ENCODE measurements at regions not wholly inside any gene's neighbourhood (a gene's known extent, or its start where the extent isn't known, plus 50 kb on each side); places are given as distances from the start of the nearest gene placed in this dataset.
A peak's percentile ranks its signal among the peaks of the same experiment; 100 is the strongest.

DNA sequence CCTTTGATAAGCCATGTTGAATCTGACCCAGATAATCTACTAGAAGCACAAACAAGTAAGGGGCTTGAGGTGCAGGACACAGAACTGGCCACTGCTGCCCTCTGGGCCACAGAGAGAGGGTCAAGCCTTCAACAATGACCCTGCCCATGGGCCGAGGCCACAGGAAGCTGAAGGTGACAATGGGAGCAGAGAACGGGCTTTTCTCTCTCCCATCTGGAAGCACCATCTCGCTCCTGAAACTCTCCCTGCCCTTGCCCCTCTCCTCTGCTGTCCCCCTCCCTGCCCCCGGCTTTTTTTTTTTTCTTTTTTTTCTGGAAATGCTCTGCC, 133.1 kb upstream of the DUSP10 start:
- no peak for ATAC-seq
- no peak for TF ChIP-seq ARNTL (CRISPR knock-in tag; IDR thresholded peaks at IDR 0.05; ENCODE audit: borderline replicate concordance, low read depth)
- no peak for TF ChIP-seq GLIS3 (CRISPR knock-in tag; IDR thresholded peaks at IDR 0.05)
- TF ChIP-seq, protein P1, sequence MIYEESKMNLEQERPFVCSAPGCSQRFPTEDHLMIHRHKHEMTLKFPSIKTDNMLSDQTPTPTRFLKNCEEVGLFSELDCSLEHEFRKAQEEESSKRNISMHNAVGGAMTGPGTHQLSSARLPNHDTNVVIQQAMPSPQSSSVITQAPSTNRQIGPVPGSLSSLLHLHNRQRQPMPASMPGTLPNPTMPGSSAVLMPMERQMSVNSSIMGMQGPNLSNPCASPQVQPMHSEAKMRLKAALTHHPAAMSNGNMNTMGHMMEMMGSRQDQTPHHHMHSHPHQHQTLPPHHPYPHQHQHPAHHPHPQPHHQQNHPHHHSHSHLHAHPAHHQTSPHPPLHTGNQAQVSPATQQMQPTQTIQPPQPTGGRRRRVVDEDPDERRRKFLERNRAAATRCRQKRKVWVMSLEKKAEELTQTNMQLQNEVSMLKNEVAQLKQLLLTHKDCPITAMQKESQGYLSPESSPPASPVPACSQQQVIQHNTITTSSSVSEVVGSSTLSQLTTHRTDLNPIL (CRISPR knock-in tag; IDR thresholded peaks at IDR 0.05; ENCODE audit: low read depth), result no peak
- no peak for TF ChIP-seq ESRRG (CRISPR knock-in tag; IDR thresholded peaks at IDR 0.05)
- TF ChIP-seq TCF4 (CRISPR knock-in tag; IDR thresholded peaks at IDR 0.05; ENCODE audit: borderline replicate concordance), result no peak
- no peak for TF ChIP-seq ZC3H10 (CRISPR knock-in tag; IDR thresholded peaks at IDR 0.05)
- TF ChIP-seq SNAI2 (CRISPR knock-in tag; IDR thresholded peaks at IDR 0.05), result no peak
- TF ChIP-seq ZFP30 (CRISPR knock-in tag; IDR thresholded peaks at IDR 0.05), result no peak
- no peak for TF ChIP-seq ZNF8 (CRISPR knock-in tag; IDR thresholded peaks at IDR 0.05)
- no peak for TF ChIP-seq ZNF565 (CRISPR knock-in tag; conservative IDR thresholded peaks at IDR 0.05; ENCODE audit: low read depth)
- no peak for TF ChIP-seq OSR1 (CRISPR knock-in tag; IDR thresholded peaks at IDR 0.05)
- TF ChIP-seq BACH2 (CRISPR knock-in tag; IDR thresholded peaks at IDR 0.05; ENCODE audit: borderline replicate concordance), result no peak

DNA sequence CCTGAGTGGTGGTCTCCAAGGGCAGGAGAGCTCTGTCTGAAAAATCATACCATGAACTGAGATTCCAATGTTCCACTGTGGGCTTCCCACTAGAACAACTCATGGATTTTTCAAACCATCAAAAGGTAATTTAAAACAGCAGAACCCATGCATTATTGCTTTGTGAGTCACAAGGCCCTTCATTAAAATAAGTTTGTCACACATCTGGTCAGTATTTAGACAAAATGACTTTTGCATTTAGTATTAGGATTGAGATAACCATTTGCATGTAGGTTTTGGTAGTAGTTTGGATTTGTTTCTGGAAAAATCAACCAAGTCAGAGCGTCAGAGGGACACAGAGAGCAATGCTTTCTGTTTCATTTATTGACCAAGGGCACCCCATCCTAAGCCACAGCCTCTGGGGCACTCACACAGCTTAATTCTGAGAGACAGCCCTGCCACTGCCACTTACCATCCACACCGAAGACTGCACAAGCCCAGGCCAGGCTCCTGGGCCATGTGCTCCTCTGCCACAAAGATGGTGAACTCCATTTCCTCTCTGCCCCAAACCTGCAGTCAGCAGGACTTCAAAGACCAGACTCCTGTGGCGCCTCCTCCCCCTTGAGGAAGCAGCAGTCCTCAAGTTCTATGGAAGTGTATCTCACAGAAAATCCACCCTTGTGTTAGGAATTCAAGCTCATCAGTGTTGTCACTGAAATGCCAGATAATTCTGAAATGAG, 132.6 kb upstream of the DUSP10 start:
- ATAC-seq, result peak; percentile 86
- TF ChIP-seq SNAI2 (CRISPR knock-in tag; IDR thresholded peaks at IDR 0.05) (no peak), CSDC2 (CRISPR knock-in tag; IDR thresholded peaks at IDR 0.05) (no peak), ZFP3 (CRISPR knock-in tag; IDR thresholded peaks at IDR 0.05) (no peak), ZNF8 (CRISPR knock-in tag; IDR thresholded peaks at IDR 0.05) (no peak), BACH2 (CRISPR knock-in tag; IDR thresholded peaks at IDR 0.05; ENCODE audit: borderline replicate concordance) (no peak), ESRRG (CRISPR knock-in tag; IDR thresholded peaks at IDR 0.05) (no peak), TCF4 (CRISPR knock-in tag; IDR thresholded peaks at IDR 0.05; ENCODE audit: borderline replicate concordance) (no peak), ARNTL (CRISPR knock-in tag; IDR thresholded peaks at IDR 0.05; ENCODE audit: borderline replicate concordance, low read depth) (no peak), PPARA (CRISPR knock-in tag; IDR thresholded peaks at IDR 0.05; ENCODE audit: borderline replicate concordance) (no peak), ZFP30 (CRISPR knock-in tag; IDR thresholded peaks at IDR 0.05) (no peak), OSR1 (CRISPR knock-in tag; IDR thresholded peaks at IDR 0.05) (no peak), RARB (CRISPR knock-in tag; IDR thresholded peaks at IDR 0.05) (no peak), TOX (CRISPR knock-in tag; IDR thresholded peaks at IDR 0.05; ENCODE audit: borderline replicate concordance) (no peak)
- TF ChIP-seq, protein P1 (CRISPR knock-in tag; IDR thresholded peaks at IDR 0.05; ENCODE audit: low read depth), result no peak
- TF ChIP-seq, protein P2, sequence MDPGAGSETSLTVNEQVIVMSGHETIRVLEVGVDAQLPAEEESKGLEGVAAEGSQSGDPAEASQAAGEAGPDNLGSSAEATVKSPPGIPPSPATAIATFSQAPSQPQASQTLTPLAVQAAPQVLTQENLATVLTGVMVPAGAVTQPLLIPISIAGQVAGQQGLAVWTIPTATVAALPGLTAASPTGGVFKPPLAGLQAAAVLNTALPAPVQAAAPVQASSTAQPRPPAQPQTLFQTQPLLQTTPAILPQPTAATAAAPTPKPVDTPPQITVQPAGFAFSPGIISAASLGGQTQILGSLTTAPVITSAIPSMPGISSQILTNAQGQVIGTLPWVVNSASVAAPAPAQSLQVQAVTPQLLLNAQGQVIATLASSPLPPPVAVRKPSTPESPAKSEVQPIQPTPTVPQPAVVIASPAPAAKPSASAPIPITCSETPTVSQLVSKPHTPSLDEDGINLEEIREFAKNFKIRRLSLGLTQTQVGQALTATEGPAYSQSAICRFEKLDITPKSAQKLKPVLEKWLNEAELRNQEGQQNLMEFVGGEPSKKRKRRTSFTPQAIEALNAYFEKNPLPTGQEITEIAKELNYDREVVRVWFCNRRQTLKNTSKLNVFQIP (CRISPR knock-in tag; IDR thresholded peaks at IDR 0.05; ENCODE audit: borderline replicate concordance, low read depth), result no peak
- TF ChIP-seq, protein P3, sequence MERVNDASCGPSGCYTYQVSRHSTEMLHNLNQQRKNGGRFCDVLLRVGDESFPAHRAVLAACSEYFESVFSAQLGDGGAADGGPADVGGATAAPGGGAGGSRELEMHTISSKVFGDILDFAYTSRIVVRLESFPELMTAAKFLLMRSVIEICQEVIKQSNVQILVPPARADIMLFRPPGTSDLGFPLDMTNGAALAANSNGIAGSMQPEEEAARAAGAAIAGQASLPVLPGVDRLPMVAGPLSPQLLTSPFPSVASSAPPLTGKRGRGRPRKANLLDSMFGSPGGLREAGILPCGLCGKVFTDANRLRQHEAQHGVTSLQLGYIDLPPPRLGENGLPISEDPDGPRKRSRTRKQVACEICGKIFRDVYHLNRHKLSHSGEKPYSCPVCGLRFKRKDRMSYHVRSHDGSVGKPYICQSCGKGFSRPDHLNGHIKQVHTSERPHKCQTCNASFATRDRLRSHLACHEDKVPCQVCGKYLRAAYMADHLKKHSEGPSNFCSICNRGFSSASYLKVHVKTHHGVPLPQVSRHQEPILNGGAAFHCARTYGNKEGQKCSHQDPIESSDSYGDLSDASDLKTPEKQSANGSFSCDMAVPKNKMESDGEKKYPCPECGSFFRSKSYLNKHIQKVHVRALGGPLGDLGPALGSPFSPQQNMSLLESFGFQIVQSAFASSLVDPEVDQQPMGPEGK (CRISPR knock-in tag; IDR thresholded peaks at IDR 0.05; ENCODE audit: borderline replicate concordance), result no peak
- TF ChIP-seq, protein P4, sequence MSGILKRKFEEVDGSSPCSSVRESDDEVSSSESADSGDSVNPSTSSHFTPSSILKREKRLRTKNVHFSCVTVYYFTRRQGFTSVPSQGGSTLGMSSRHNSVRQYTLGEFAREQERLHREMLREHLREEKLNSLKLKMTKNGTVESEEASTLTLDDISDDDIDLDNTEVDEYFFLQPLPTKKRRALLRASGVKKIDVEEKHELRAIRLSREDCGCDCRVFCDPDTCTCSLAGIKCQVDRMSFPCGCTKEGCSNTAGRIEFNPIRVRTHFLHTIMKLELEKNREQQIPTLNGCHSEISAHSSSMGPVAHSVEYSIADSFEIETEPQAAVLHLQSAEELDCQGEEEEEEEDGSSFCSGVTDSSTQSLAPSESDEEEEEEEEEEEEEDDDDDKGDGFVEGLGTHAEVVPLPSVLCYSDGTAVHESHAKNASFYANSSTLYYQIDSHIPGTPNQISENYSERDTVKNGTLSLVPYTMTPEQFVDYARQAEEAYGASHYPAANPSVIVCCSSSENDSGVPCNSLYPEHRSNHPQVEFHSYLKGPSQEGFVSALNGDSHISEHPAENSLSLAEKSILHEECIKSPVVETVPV (CRISPR knock-in tag; IDR thresholded peaks at IDR 0.05), result no peak
- TF ChIP-seq, protein P5, sequence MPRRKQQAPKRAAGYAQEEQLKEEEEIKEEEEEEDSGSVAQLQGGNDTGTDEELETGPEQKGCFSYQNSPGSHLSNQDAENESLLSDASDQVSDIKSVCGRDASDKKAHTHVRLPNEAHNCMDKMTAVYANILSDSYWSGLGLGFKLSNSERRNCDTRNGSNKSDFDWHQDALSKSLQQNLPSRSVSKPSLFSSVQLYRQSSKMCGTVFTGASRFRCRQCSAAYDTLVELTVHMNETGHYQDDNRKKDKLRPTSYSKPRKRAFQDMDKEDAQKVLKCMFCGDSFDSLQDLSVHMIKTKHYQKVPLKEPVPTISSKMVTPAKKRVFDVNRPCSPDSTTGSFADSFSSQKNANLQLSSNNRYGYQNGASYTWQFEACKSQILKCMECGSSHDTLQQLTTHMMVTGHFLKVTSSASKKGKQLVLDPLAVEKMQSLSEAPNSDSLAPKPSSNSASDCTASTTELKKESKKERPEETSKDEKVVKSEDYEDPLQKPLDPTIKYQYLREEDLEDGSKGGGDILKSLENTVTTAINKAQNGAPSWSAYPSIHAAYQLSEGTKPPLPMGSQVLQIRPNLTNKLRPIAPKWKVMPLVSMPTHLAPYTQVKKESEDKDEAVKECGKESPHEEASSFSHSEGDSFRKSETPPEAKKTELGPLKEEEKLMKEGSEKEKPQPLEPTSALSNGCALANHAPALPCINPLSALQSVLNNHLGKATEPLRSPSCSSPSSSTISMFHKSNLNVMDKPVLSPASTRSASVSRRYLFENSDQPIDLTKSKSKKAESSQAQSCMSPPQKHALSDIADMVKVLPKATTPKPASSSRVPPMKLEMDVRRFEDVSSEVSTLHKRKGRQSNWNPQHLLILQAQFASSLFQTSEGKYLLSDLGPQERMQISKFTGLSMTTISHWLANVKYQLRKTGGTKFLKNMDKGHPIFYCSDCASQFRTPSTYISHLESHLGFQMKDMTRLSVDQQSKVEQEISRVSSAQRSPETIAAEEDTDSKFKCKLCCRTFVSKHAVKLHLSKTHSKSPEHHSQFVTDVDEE (CRISPR knock-in tag; IDR thresholded peaks at IDR 0.05), result no peak

Data from SK-N-SH treated with all-trans-retinoic acid at 6 μM for 48 hours (cell line).